ENCODE measurements at regions not wholly inside any gene's neighbourhood (a gene's known extent, or its start where the extent isn't known, plus 50 kb on each side); places are given as distances from the start of the nearest gene placed in this dataset.
"Not testable (repeated sequence)": the region's sequence is repeated elsewhere in the genome, so short reads cannot be mapped to it uniquely, and the experiment has no call there.

GRCh38 chr3:194264631-194265504 is 86.3 kb downstream of the CPN2 start:
- not testable (repeated sequence) for H3K27me3 ChIP-seq (replicated peaks; ENCODE audit: control insufficient read depth, insufficient read depth, low read length, poor library complexity, severe bottlenecking); H3K4me1 ChIP-seq (ENCODE audit: control insufficient read depth, insufficient read depth, low read length, poor library complexity, severe bottlenecking); H3K36me3 ChIP-seq (ENCODE audit: control insufficient read depth, insufficient read depth, low read length); H3K27ac ChIP-seq (ENCODE audit: insufficient read depth, low read length, poor library complexity, severe bottlenecking); H3K4me3 ChIP-seq (ENCODE audit: insufficient read depth, low read depth, low read length, poor library complexity, severe bottlenecking); H3K9me3 ChIP-seq (ENCODE audit: control insufficient read depth, low read length); DNase-seq

DNA sequence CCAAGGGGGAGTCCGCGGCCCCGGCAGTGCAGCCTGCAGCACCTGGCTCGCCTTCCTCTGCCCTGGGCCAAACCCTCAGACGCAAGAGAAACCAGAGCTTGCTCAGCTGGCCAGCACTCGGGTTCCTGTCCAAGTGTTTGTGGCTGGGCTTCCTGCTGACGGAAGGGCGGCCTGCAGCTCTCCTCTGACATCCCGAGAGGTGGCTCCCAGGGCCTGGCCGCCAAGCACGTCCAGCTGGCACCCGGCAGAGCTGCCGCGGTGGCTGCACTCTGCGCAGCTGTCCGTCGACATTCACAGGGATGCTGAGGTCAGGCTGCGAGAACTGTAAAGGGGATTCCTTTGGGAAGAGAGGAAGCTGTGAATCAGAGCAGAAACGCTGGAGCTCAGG is 85.6 kb downstream of the CPN2 start:
- Histone ChIP-seq H3K27me3 (replicated peaks; ENCODE audit: control insufficient read depth, insufficient read depth, low read length, poor library complexity, severe bottlenecking) (no peaks in the 10 kb centered on the region), H3K36me3 (ENCODE audit: control insufficient read depth, insufficient read depth, low read length) (no peaks in the 10 kb centered on the region), H3K4me1 (ENCODE audit: control insufficient read depth, insufficient read depth, low read length, poor library complexity, severe bottlenecking) (no peaks in the 10 kb centered on the region), H3K4me3 (ENCODE audit: insufficient read depth, low read depth, low read length, poor library complexity, severe bottlenecking) (no peak overlapping the region), H3K9me3 (ENCODE audit: control insufficient read depth, low read length) (no peaks in the 10 kb centered on the region), H3K27ac (ENCODE audit: insufficient read depth, low read length, poor library complexity, severe bottlenecking) (no peak overlapping the region)
- DNase-seq: no peak

- H3K4me1 ChIP-seq (ENCODE audit: control insufficient read depth, insufficient read depth, low read length, poor library complexity, severe bottlenecking): no peaks in the 10 kb centered on the region
- H3K27ac ChIP-seq (ENCODE audit: insufficient read depth, low read length, poor library complexity, severe bottlenecking): no peak overlapping the region
- DNase-seq: no peak
- H3K36me3 ChIP-seq (ENCODE audit: control insufficient read depth, insufficient read depth, low read length): no peaks in the 10 kb centered on the region
- H3K9me3 ChIP-seq (ENCODE audit: control insufficient read depth, low read length): no peaks in the 10 kb centered on the region
- H3K4me3 ChIP-seq (ENCODE audit: insufficient read depth, low read depth, low read length, poor library complexity, severe bottlenecking): no peak overlapping the region
- no peaks in the 10 kb centered on the region for H3K27me3 ChIP-seq (replicated peaks; ENCODE audit: control insufficient read depth, insufficient read depth, low read length, poor library complexity, severe bottlenecking)
Observed at GRCh38 chr3:194265996-194266964, 84.8 kb downstream of the CPN2 start.

GRCh38 chr3:194267744-194268653 is 83.1 kb downstream of the CPN2 start:
- H3K36me3 ChIP-seq (ENCODE audit: control insufficient read depth, insufficient read depth, low read length): no peaks in the 10 kb centered on the region
- H3K27ac ChIP-seq (ENCODE audit: insufficient read depth, low read length, poor library complexity, severe bottlenecking): no peak overlapping the region
- H3K4me1 ChIP-seq (ENCODE audit: control insufficient read depth, insufficient read depth, low read length, poor library complexity, severe bottlenecking): no peaks in the 10 kb centered on the region
- DNase-seq: no peak
- H3K27me3 ChIP-seq (replicated peaks; ENCODE audit: control insufficient read depth, insufficient read depth, low read length, poor library complexity, severe bottlenecking): no peaks in the 10 kb centered on the region
- no peaks in the 10 kb centered on the region for H3K9me3 ChIP-seq (ENCODE audit: control insufficient read depth, low read length)
- no peak overlapping the region for H3K4me3 ChIP-seq (ENCODE audit: insufficient read depth, low read depth, low read length, poor library complexity, severe bottlenecking)

- Histone ChIP-seq H3K9me3 (ENCODE audit: control insufficient read depth, low read length) (no peaks in the 10 kb centered on the region), H3K4me1 (ENCODE audit: control insufficient read depth, insufficient read depth, low read length, poor library complexity, severe bottlenecking) (no peaks in the 10 kb centered on the region), H3K27me3 (replicated peaks; ENCODE audit: control insufficient read depth, insufficient read depth, low read length, poor library complexity, severe bottlenecking) (no peaks in the 10 kb centered on the region), H3K36me3 (ENCODE audit: control insufficient read depth, insufficient read depth, low read length) (no peaks in the 10 kb centered on the region), H3K4me3 (ENCODE audit: insufficient read depth, low read depth, low read length, poor library complexity, severe bottlenecking) (no peak overlapping the region), H3K27ac (ENCODE audit: insufficient read depth, low read length, poor library complexity, severe bottlenecking) (no peak overlapping the region)
- no peak for DNase-seq
Observed at GRCh38 chr3:194268654-194269512, 82.2 kb downstream of the CPN2 start.

- Histone ChIP-seq H3K36me3 (ENCODE audit: control insufficient read depth, insufficient read depth, low read length) (no peaks in the 10 kb centered on the region), H3K9me3 (ENCODE audit: control insufficient read depth, low read length) (no peaks in the 10 kb centered on the region), H3K27me3 (replicated peaks; ENCODE audit: control insufficient read depth, insufficient read depth, low read length, poor library complexity, severe bottlenecking) (no peaks in the 10 kb centered on the region), H3K4me1 (ENCODE audit: control insufficient read depth, insufficient read depth, low read length, poor library complexity, severe bottlenecking) (no peaks in the 10 kb centered on the region), H3K27ac (ENCODE audit: insufficient read depth, low read length, poor library complexity, severe bottlenecking) (no peak overlapping the region), H3K4me3 (ENCODE audit: insufficient read depth, low read depth, low read length, poor library complexity, severe bottlenecking) (no peak overlapping the region)
- DNase-seq: no peak
Observed at GRCh38 chr3:194269610-194270145, 81.5 kb downstream of the CPN2 start.

- no peaks in the 10 kb centered on the region for H3K27me3 ChIP-seq (replicated peaks; ENCODE audit: control insufficient read depth, insufficient read depth, low read length, poor library complexity, severe bottlenecking)
- no peaks in the 10 kb centered on the region for H3K36me3 ChIP-seq (ENCODE audit: control insufficient read depth, insufficient read depth, low read length)
- H3K4me1 ChIP-seq (ENCODE audit: control insufficient read depth, insufficient read depth, low read length, poor library complexity, severe bottlenecking): no peaks in the 10 kb centered on the region
- no peak for DNase-seq
- H3K9me3 ChIP-seq (ENCODE audit: control insufficient read depth, low read length): no peaks in the 10 kb centered on the region
- H3K27ac ChIP-seq (ENCODE audit: insufficient read depth, low read length, poor library complexity, severe bottlenecking): no peak overlapping the region
- no peak overlapping the region for H3K4me3 ChIP-seq (ENCODE audit: insufficient read depth, low read depth, low read length, poor library complexity, severe bottlenecking)
Observed at GRCh38 chr3:194270627-194271459, 80.3 kb downstream of the CPN2 start.

- H3K27me3 ChIP-seq (replicated peaks; ENCODE audit: control insufficient read depth, insufficient read depth, low read length, poor library complexity, severe bottlenecking): no peaks in the 10 kb centered on the region
- no peaks in the 10 kb centered on the region for H3K9me3 ChIP-seq (ENCODE audit: control insufficient read depth, low read length)
- H3K27ac ChIP-seq (ENCODE audit: insufficient read depth, low read length, poor library complexity, severe bottlenecking): no peak overlapping the region
- DNase-seq: no peak
- no peaks in the 10 kb centered on the region for H3K4me1 ChIP-seq (ENCODE audit: control insufficient read depth, insufficient read depth, low read length, poor library complexity, severe bottlenecking)
- H3K4me3 ChIP-seq (ENCODE audit: insufficient read depth, low read depth, low read length, poor library complexity, severe bottlenecking): no peak overlapping the region
- H3K36me3 ChIP-seq (ENCODE audit: control insufficient read depth, insufficient read depth, low read length): no peaks in the 10 kb centered on the region
Observed at GRCh38 chr3:194271460-194272035, 79.6 kb downstream of the CPN2 start.

Data from effector memory CD4-positive, alpha-beta T cell (primary cell).